PFSK-1 (cell line): ENCODE measurements at regions not wholly inside any gene's neighbourhood (a gene's known extent, or its start where the extent isn't known, plus 50 kb on each side); places are given as distances from the start of the nearest gene placed in this dataset.

Source experiments
- FOXP2 ChIP-seq: optimal IDR thresholded peaks from 2 replicates; pipeline ENCODE3; 2011; ENCODE audit warnings: borderline replicate concordance, control low read depth, inconsistent platforms; ENCODE audit not compliant: insufficient read depth; ENCODE audit errors: extremely low read length, extremely low read depth
- POLR2AphosphoS5 ChIP-seq: IDR thresholded peaks from 2 replicates; pipeline ENCODE4 v1.6.1; 2012; ENCODE audit warnings: low read depth, mild to moderate bottlenecking, control low read depth, low read length, moderate library complexity
- SIN3A ChIP-seq: IDR thresholded peaks from 2 replicates; pipeline ENCODE4 v1.6.1; 2012; ENCODE audit warnings: mild to moderate bottlenecking, low read length, moderate library complexity, borderline replicate concordance; ENCODE audit not compliant: insufficient read depth
- TAF1 ChIP-seq: IDR thresholded peaks from 2 replicates; pipeline ENCODE4 v1.6.1; 2012; ENCODE audit warnings: low read length, control low read depth, borderline replicate concordance; ENCODE audit not compliant: insufficient read depth
- TF ChIP-seq, protein P1 (sequence below), 2 experiments: IDR thresholded peaks; 2 replicates each; pipeline versions ENCODE4 v1.6.1 to v1.8.0; 2011 to 2012; ENCODE audit warnings: low read depth in 2 of 2, low read length in 2 of 2, control low read depth in 1 of 2, inconsistent platforms in 1 of 2, mild to moderate bottlenecking in 1 of 2, moderate library complexity in 1 of 2; ENCODE audit not compliant: insufficient read depth in 1 of 2

DNA sequence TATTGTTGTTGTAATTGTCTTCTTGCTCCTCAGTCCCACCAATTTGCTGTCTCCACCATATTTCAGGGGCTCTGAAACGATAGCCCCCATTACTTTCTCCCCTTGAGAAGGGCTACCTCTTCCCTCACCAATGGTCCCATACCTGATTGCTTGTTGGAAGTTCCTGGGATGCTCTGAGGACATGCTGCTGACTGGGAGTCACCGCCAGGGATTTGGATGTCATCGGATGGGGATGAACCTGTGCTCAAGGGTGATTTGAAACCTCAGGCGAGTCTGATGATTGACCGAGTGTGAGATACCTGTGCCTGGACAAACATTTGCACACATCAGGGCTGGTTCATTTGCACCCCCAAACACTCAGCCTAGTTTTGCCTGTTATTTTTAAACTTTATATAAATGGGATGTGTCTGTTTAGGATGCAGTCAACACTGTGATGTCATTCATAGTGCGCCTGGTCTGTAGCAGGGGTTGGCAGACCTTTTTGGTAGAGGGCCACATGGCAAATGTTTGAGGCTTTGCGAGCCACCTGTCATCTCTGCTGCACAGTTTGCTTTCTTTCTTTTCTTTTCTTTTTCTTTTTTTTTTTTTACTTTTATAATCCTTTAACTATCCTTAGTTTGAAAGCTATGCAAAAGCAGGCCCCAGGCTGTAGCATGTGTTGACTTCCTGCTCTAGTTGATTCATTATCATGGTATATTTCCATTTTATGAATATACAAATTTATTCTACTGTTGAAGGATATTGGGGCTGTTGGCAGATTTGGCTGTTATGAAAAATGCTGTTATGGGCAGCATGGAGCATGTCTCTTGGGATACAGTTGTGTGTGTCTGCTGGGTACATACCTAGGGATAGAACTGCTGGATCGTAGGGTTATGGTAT, 118.5 kb upstream of the PHACTR3 start:
- TF ChIP-seq, protein P1, sequence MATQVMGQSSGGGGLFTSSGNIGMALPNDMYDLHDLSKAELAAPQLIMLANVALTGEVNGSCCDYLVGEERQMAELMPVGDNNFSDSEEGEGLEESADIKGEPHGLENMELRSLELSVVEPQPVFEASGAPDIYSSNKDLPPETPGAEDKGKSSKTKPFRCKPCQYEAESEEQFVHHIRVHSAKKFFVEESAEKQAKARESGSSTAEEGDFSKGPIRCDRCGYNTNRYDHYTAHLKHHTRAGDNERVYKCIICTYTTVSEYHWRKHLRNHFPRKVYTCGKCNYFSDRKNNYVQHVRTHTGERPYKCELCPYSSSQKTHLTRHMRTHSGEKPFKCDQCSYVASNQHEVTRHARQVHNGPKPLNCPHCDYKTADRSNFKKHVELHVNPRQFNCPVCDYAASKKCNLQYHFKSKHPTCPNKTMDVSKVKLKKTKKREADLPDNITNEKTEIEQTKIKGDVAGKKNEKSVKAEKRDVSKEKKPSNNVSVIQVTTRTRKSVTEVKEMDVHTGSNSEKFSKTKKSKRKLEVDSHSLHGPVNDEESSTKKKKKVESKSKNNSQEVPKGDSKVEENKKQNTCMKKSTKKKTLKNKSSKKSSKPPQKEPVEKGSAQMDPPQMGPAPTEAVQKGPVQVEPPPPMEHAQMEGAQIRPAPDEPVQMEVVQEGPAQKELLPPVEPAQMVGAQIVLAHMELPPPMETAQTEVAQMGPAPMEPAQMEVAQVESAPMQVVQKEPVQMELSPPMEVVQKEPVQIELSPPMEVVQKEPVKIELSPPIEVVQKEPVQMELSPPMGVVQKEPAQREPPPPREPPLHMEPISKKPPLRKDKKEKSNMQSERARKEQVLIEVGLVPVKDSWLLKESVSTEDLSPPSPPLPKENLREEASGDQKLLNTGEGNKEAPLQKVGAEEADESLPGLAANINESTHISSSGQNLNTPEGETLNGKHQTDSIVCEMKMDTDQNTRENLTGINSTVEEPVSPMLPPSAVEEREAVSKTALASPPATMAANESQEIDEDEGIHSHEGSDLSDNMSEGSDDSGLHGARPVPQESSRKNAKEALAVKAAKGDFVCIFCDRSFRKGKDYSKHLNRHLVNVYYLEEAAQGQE (IDR thresholded peaks at IDR 0.05; ENCODE audit: insufficient read depth in 1 of 2, low read depth in 2 of 2, low read length in 2 of 2) = no peak
- TF ChIP-seq TAF1 (no peak), FOXP2 (no peak), POLR2AphosphoS5 (no peak), SIN3A (no peak)

GRCh38 chr20:59491884-59492283, 112.5 kb upstream of the PHACTR3 start:
- TF ChIP-seq POLR2AphosphoS5 (no peak), TAF1 (no peak), FOXP2 (no peak), SIN3A (no peak)
- TF ChIP-seq, protein P1 (IDR thresholded peaks at IDR 0.05; ENCODE audit: insufficient read depth in 1 of 2, low read depth in 2 of 2, low read length in 2 of 2) = no peak

GRCh38 chr20:59493926-59494325, 110.4 kb upstream of the PHACTR3 start:
- TF ChIP-seq SIN3A (no peak), FOXP2 (no peak), POLR2AphosphoS5 (no peak), TAF1 (no peak)
- TF ChIP-seq, protein P1 (IDR thresholded peaks at IDR 0.05; ENCODE audit: insufficient read depth in 1 of 2, low read depth in 2 of 2, low read length in 2 of 2) = no peak

- TF ChIP-seq SIN3A (no peak), TAF1 (no peak), FOXP2 (no peak), POLR2AphosphoS5 (no peak)
- TF ChIP-seq, protein P1 (IDR thresholded peaks at IDR 0.05; ENCODE audit: insufficient read depth in 1 of 2, low read depth in 2 of 2, low read length in 2 of 2) = no peak
These were observed 109.2 kb upstream of the PHACTR3 start for GRCh38 chr20:59495166-59495565.

GRCh38 chr20:59495894-59496510, 108.3 kb upstream of the PHACTR3 start:
- TF ChIP-seq, protein P1 (IDR thresholded peaks at IDR 0.05; ENCODE audit: insufficient read depth in 1 of 2, low read depth in 2 of 2, low read length in 2 of 2) = no peak
- TF ChIP-seq TAF1 (no peak), SIN3A (no peak), POLR2AphosphoS5 (no peak), FOXP2 (no peak)
